ENCODE measurements at regions not wholly inside any gene's neighbourhood (a gene's known extent, or its start where the extent isn't known, plus 50 kb on each side); places are given as distances from the start of the nearest gene placed in this dataset.
A peak's percentile ranks its signal among the peaks of the same experiment; 100 is the strongest.

DNA sequence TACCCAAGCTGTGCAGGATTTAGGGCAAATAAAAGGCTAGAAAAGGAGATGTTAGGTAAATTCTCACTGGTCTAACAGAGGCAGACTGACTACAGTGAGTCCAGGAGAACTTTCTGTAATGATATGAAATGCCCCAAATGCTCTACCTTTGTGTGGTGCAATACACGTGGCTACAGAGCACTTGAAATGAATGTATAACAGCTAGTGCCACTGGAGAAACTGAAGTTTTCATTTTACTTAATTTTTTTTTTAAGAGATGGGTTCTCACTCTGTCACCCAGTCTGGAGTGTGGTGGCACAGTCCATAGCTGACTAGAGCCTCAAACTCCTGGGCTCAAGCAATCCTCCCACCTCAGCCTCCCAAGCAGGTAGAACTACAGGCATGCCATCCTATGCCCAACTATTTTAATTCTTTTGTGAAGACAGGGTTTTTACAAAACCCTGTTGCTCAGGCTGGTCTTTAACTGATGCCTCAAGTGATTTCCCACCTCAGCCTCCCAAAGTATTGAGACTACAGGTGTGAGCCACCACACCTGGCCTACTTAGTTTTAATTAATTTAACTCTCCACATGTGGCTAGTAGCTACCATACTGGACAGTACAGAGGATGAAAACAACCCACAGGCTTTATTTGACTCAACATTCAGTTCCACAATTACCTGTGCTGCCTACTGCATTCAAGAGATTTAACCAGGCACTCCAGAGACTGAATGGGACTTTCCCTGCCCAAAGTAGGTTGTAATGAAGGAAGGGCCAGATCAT, 84.8 kb upstream of the PLEKHM1 start:
- no peak overlapping the region; a peak in 2 of 4 replicates for H4K8ac ChIP-seq (ENCODE audit: low read depth in 2 of 2, low read length in 2 of 2)
- H3K9me1 ChIP-seq (ENCODE audit: insufficient read depth, low read length), result peaks cover 19% of the 10 kb centered on the region
- no peak overlapping the region for H4K91ac ChIP-seq (ENCODE audit: insufficient read depth, low read depth, low read length)
- peak overlapping the region; percentile 12; the same call in 1 of the 2 replicates for H2BK120ac ChIP-seq (ENCODE audit: low read depth, low read length)
- no TSS peak for BruUV-seq (replicated peaks)
- peak overlapping the region; percentile 70; the same call in 1 of the 2 replicates for H3K23ac ChIP-seq (ENCODE audit: low read depth, low read length)
- H3K4me3 ChIP-seq (ENCODE audit: insufficient read depth, low read depth, low read length), result no peak overlapping the region
- H3K27me3 ChIP-seq (ENCODE audit: control insufficient read depth, insufficient read depth, low read length), result no peaks in the 10 kb centered on the region
- H3K4me2 ChIP-seq (ENCODE audit: low read depth, low read length), result no peak overlapping the region; the same call in 1 of the 2 replicates
- ChIA-PET POLR2A (ENCODE audit: unreplicated experiment) (no interaction called here), CTCF (interaction anchor here (1.0 kb wide), 1 partner anchor 378 kb away, joined by 4 read pairs; no protein-coding TSS in a partner anchor)
- H3K9ac ChIP-seq (ENCODE audit: low read depth, low read length), result no peak overlapping the region
- TF ChIP-seq NFE2L2 (IDR thresholded peaks at IDR 0.05; ENCODE audit: low read depth, low read length), result no peak
- TF ChIP-seq BHLHE40 (IDR thresholded peaks at IDR 0.05; ENCODE audit: low read depth, low read length), result no peak
- no peak for TF ChIP-seq CHD1 (IDR thresholded peaks at IDR 0.05; ENCODE audit: low read depth, low read length)
- no peak for TF ChIP-seq SMC3 (IDR thresholded peaks at IDR 0.05; ENCODE audit: low read depth, low read length)
- no peak for TF ChIP-seq USF2 (IDR thresholded peaks at IDR 0.05; ENCODE audit: low read depth, low read length)
- no peak for TF ChIP-seq MAFK (IDR thresholded peaks at IDR 0.05; ENCODE audit: low read depth, low read length)
- TF ChIP-seq, protein P1, sequence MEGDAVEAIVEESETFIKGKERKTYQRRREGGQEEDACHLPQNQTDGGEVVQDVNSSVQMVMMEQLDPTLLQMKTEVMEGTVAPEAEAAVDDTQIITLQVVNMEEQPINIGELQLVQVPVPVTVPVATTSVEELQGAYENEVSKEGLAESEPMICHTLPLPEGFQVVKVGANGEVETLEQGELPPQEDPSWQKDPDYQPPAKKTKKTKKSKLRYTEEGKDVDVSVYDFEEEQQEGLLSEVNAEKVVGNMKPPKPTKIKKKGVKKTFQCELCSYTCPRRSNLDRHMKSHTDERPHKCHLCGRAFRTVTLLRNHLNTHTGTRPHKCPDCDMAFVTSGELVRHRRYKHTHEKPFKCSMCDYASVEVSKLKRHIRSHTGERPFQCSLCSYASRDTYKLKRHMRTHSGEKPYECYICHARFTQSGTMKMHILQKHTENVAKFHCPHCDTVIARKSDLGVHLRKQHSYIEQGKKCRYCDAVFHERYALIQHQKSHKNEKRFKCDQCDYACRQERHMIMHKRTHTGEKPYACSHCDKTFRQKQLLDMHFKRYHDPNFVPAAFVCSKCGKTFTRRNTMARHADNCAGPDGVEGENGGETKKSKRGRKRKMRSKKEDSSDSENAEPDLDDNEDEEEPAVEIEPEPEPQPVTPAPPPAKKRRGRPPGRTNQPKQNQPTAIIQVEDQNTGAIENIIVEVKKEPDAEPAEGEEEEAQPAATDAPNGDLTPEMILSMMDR (conservative IDR thresholded peaks at IDR 0.05; ENCODE audit: low read depth, low read length), result no peak
- no peak for TF ChIP-seq MXI1 (IDR thresholded peaks at IDR 0.05; ENCODE audit: borderline replicate concordance, low read depth, low read length)
- TF ChIP-seq FOS (IDR thresholded peaks at IDR 0.05; ENCODE audit: low read depth, low read length), result no peak
- TF ChIP-seq RFX5 (IDR thresholded peaks at IDR 0.05; ENCODE audit: low read depth, low read length), result no peak
- no peak for TF ChIP-seq RAD21 (IDR thresholded peaks at IDR 0.05; ENCODE audit: low read length)
- no peak for TF ChIP-seq POLR2A (IDR thresholded peaks at IDR 0.05; ENCODE audit: low read depth, low read length)
- no CpG with 5 or more reads among the region's 1 CpG for WGBS, 2 experiments (ENCODE audit: extremely low coverage in 2 of 2, insufficient read length in 1 of 2)
- H3K4ac ChIP-seq (ENCODE audit: low read depth, low read length), result peak overlapping the region; percentile 40; the same call in 1 of the 2 replicates
- dilution Hi-C loops (cut with HindIII; ENCODE audit: low sequenced_read_pairs, unreplicated experiment) (no loop called here), intact Hi-C loops (cut with micrococcal nuclease) (no loop called here), in situ Hi-C loops (cut with MboI; ENCODE audit: low sequenced_read_pairs) (loop anchor here (25.0 kb wide), 4 partner anchors 363 to 1162 kb away; partner anchors contain the start of gene FMNL1)
- H3K27ac ChIP-seq (ENCODE audit: insufficient read depth, low read length), result peak overlapping the region; percentile 0; the same call in 1 of the 2 replicates
- H3K79me1 ChIP-seq (ENCODE audit: low read depth in 1 of 2, low read length in 2 of 2), result peaks cover 38 to 54% of the 10 kb centered on the region in 2 experiments
- H3K18ac ChIP-seq (ENCODE audit: low read depth, low read length), result peak overlapping the region; percentile 4; the same call in 1 of the 2 replicates
- no peak overlapping the region for H3K56ac ChIP-seq (ENCODE audit: extremely low read depth, insufficient read depth, low read length)
- peaks cover 8% of the 10 kb centered on the region for H3K4me1 ChIP-seq (ENCODE audit: control insufficient read depth, insufficient read depth, low read length)
- H3K14ac ChIP-seq (replicated peaks; ENCODE audit: low read depth, low read length), result peak overlapping the region; percentile 84
- H3K9me3 ChIP-seq (ENCODE audit: control insufficient read depth, insufficient read depth, low read length), result no peaks in the 10 kb centered on the region
- H3K36me3 ChIP-seq (ENCODE audit: control insufficient read depth, insufficient read depth, low read length), result no peaks in the 10 kb centered on the region
- peak overlapping the region; percentile 45; the same call in 1 of the 2 replicates for H2AK5ac ChIP-seq (ENCODE audit: low read depth, low read length)
- no peak overlapping the region for H2AFZ ChIP-seq (replicated peaks; ENCODE audit: low read length, poor library complexity)
- no peak overlapping the region for H2AK9ac ChIP-seq (replicated peaks; ENCODE audit: low read depth, low read length, poor library complexity)
- peak overlapping the region; percentile 33 for H2BK5ac ChIP-seq (ENCODE audit: low read depth, low read length, poor library complexity, severe bottlenecking)
- H2BK15ac ChIP-seq (ENCODE audit: low read depth, low read length), result no peak overlapping the region; the same call in 2 of the 3 replicates
- DNase-seq (no peak), ATAC-seq (ENCODE audit: low read depth) (no peak)
- no peak overlapping the region for H2BK20ac ChIP-seq (ENCODE audit: low read depth, low read length)
- peaks cover 11% of the 10 kb centered on the region; the same call in 1 of the 2 replicates for H4K20me1 ChIP-seq (ENCODE audit: insufficient read depth, low read length)
- no peak overlapping the region for H4K5ac ChIP-seq (ENCODE audit: low read depth, low read length)
